Stimulated activated CD4-positive, alpha-beta T cell treated with anti-CD3 and anti-CD28 coated beads, Interleukin-1b, Interleukin-23, amount 100 ng/mL, for 48 hours (primary cell): ENCODE measurements at regions not wholly inside any gene's neighbourhood (a gene's known extent, or its start where the extent isn't known, plus 50 kb on each side); places are given as distances from the start of the nearest gene placed in this dataset.
"Not testable (repeated sequence)": the region's sequence is repeated elsewhere in the genome, so short reads cannot be mapped to it uniquely, and the experiment has no call there.

ENCODE experiments used
- DNase-seq: peaks from one replicate; pipeline ENCODE4 v3.0.0-alpha.2; 2020

DNA sequence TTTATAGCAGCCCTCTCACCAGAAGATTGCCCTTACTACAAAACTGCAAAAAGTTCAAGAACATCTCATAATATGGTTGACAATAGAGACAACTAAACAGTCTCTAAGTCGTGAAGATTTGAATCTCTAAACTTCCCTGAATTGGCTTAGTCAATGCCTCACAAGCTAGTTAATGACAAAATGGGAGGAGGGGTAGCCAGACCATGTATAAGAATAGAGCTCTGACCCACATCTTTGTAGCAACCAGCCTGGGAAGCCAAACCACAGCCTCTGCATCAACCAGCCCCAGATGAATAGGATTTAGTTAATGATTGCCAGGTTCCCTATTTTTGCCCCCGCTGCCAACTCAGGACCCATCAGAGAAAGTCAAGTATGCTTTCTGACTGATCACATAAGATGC lies 1265.9 kb upstream of the PCDH10 start:
- not testable (repeated sequence) for DNase-seq

DNA sequence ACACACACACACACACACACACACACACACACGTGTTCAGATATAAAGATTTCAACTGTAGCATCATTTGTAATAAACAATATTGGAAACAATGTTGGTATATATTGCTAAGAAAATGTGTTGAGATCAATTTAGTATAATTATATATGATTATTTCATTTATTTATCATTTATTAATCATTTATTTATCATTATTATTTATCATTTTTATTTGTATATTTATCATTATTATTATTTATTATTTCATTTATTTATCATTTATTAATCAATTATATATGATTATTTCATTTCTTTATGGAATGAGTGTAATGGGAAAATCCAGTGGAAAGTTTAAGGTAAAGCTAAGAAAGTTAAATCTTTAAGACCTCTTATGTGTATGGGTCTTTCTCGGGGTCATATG lies 1223.4 kb upstream of the PCDH10 start:
- not testable (repeated sequence) for DNase-seq

DNA sequence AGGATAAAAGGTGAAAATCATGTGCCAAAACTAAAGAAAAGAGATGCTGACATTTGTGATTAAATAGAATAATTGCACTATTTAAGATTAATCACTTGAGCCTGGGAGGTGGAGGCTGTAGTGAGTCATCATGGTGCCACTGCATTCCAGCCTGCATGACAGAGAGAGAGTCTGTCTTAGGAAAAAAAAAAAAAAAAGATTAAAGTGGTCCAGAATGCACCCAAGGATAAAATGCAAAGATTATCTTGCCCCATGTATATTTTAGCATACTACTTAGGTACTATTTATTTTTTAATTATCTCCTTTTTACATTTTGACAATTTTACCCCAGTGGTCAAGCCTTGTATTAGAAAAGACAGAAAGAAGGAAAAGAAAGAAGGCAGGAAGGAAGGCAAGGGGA lies 1181.4 kb upstream of the PCDH10 start:
- DNase-seq = not testable (repeated sequence)

GRCh38 chr4:131974730-131975129 lies 1174.4 kb upstream of the PCDH10 start:
- no peak for DNase-seq

DNA sequence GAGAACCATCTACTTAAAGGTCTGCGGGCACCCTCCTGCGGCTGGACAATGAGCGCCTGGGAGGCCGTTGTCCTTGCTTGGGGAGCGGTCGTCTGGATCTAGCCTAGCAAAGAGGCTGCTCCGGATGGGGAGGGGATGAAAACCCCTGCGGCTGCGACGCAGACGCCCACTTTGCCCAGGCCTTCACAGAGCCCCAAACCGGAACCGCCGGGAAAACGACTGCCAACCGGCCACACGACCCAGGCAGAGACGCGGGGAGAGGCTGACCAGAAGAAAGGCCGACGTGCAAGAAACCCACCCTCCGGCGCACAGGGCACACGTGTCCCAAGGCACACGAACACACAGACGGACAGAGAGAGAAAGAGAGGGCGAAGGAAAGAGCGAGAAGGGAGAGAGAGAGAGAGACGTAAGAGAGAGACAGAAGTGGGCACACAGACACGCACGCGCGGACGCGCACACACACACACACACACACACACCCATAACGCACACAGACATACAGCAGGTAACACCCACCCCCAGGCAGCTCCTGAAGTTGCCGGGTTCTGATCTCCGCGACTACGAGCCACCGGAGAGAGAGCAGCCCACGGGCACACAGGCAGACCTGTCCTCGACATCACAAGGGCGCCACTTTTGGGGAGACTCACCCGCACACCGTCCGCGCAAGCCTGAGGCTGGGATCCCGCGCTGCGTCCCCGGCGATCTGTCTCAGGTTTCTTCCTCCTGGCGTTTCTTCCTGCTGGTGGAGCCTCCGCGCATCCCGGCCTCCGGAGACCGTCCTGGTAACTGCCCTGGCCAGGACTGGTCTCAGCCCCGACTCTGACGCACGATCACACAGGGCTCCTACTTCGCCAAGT lies 1173.6 kb upstream of the PCDH10 start:
- not testable (repeated sequence) for DNase-seq

GRCh38 chr4:131976133-131977002 lies 1172.7 kb upstream of the PCDH10 start:
- not testable (repeated sequence) for DNase-seq

DNA sequence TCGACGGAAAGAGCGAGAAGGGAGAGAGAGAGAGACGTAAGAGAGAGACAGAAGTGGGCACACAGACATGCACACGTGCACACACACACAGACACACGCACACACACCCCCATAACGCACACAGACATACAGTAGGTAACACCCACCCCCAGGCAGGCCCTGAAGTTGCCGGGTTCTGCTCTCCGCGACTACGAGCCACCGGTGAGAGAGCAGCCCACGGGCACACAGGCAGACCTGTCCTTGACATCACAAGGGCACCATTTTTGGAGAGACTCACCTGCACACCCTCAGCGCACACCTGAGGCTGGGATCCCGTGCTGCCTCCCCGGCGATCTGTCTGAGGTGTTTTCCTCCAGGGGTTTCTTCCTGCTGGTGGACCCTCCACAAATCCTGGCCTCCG lies 1171.0 kb upstream of the PCDH10 start:
- no peak for DNase-seq

GRCh38 chr4:131989576-131989975 lies 1159.5 kb upstream of the PCDH10 start:
- no peak for DNase-seq

DNA sequence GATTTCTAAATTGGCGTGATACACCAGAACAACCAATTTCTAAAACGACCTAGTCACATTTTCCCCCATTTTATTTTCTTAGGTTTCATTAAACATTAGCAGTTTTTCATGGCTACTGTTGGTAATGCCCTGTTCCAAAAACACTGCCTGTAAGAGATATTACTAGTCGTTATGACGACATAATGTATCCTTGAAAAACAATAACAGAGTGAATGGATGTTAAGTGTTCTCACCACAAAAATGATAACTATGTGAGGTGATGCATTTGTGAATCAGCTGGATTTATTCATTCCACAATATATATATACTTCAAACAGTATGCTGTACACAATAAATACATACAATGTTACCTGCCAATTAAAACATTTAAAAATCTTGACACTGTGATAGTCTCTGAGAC lies 1147.6 kb upstream of the PCDH10 start:
- no peak for DNase-seq

DNA sequence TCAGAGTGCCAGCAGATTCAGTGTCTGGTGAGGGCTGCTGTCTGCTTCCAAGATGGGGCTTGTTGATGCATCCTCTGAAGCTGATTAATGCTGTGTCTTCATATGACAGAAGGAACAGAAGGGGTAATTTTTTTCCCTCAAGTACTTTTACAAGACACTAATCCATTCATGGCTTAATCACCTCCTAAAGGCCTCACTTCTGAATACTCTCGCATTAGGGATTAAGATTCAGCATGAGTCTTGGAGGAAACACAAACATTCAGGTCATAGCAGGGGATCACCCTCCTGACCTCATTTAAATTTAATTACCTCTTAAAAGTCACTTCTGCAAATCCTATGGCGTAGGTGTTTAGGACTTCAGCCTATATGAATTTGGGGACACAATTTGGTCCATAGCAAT lies 1145.5 kb upstream of the PCDH10 start:
- no peak for DNase-seq

DNA sequence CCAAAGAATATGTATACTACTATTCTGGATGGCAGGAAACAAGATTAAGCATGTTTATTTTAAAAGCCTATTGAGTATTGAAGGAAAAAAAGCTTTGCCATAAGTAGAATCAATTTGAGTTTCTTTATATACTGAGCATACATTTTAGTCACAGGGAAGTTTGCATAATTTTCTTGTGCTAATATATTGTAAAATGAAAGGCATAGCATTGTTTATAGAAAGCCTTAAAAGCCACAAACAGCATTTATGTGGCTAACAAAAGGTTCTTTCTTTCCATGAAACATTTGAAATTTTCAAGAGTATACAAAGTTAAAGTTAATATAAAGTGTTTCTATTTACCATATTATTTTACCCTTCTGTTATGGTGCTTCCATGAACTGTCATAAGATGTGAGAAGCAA lies 1133.8 kb upstream of the PCDH10 start:
- no peak for DNase-seq

GRCh38 chr4:132016703-132017350 lies 1132.3 kb upstream of the PCDH10 start:
- DNase-seq = no peak

GRCh38 chr4:132026166-132026565 lies 1122.9 kb upstream of the PCDH10 start:
- DNase-seq = no peak

DNA sequence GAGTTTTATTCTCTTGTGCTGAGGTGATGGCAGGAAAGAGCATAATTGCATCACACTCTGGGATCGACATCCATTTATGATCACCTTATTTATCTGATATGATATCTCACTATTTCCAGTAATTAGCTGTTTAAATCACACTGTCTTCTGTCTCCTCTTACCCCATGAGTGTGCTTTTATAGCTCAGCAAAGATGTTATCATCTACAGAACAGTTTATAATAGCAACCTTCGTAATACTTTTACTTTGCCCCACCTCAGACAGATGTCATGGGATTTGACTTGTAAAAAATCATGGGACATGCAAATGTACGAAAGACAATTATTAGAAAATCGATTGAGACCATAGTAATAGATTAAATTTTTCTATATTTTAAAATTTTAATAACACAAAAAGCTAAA lies 1122.3 kb upstream of the PCDH10 start:
- DNase-seq = no peak

DNA sequence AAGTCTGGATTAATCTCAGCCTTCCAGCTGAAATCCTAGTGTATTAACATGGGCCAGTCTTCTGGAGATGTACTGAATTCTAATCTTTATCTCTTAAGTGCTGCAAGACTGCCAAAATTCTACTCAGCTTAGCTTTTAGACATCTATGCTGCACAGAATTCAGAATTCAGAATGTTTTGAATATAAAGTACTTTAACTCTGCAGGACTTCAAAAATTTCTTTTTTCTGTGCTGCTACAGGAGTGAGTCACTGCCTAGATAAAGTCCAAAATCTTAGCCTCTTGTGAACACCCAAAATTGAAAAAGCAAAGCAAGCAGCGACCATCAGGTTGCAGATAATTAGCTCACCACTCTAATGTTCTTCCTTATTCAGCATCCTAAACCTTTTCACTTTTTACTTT lies 1092.6 kb upstream of the PCDH10 start:
- DNase-seq = no peak

GRCh38 chr4:132059227-132059626 lies 1089.9 kb upstream of the PCDH10 start:
- DNase-seq = no peak

DNA sequence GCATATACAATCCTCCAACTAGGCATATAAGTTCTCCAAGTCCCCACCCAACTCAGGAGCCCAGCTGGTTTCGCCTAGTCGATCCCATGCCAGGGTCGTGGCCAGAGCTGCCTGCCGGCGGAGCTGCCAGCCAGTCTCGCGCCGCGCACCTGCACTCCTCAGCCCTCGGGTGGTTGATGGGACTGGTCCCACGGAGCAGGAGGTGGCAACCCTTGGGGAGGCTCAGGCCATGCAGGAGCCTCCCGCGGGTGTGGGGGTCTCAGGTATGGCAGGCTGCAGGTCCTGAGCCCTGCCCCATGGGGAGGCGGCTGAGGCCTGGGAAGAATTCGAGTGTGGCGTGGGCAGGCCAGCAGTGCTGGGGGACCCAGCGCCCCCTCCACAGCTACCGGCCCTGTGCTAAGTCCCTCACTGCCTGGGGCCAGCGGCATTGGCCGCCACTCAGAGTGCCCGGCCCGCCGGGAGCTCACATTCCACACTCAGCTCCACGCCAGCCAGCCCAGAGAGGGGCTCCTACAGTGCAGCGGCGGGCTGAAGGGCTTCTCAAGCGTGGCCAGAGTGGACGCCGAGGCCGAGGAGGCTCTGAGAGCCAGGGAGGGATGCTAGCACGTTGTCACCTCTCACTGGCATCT lies 1086.4 kb upstream of the PCDH10 start:
- DNase-seq = no peak

GRCh38 chr4:132063829-132064228 lies 1085.3 kb upstream of the PCDH10 start:
- no peak for DNase-seq

DNA sequence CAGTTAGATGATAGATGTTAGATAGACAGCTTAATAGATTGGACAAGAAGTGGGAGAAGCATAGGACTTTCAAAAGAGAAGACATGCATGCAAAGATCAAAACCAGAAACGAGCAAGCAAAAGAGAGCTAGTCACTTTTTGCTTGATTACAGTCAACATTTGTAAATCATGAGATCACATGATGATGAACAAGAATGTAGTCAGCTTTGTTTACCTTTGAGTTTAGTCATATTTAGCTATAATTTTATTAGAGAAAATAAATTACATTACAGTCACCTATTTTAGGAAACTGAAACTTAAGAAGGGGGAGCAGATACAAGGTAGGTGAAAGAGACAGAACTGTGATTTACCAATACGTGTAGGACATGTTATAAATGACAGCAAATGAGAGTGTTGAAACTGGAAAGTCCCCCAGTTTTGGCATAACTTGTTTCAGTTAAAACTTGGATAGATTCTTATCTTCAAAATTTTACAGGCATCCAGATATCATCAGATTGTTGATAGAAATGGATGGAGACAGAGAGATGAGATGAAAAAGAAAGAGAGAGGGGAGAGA lies 1083.1 kb upstream of the PCDH10 start:
- no peak for DNase-seq

GRCh38 chr4:132071815-132072214 lies 1077.3 kb upstream of the PCDH10 start:
- DNase-seq = no peak

- DNase-seq = no peak
Measured at GRCh38 chr4:132076829-132077228, 1072.3 kb upstream of the PCDH10 start.

DNA sequence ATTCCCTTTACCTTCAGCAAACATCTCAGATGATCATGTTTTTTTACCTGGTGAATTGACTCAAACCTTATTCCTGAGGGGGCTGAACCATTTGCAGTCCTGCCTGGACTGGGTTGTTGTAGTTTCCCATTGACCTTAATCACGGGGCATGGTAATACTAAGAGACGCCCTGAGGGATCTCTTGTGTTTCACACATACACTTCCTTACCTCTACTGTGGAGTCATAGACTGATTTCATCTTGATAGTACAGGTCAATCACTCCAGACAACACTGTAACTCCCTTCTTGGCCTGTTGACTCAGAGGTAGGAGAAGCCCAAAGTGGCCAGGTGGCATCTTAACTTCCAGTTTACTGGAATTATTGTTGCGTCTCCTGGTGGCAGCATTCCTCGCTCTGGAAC lies 1064.0 kb upstream of the PCDH10 start:
- DNase-seq = no peak

- DNase-seq = no peak
Measured at GRCh38 chr4:132094017-132094416, 1055.1 kb upstream of the PCDH10 start.
